Kidney tubule cell (primary cell): ENCODE measurements at regions not wholly inside any gene's neighbourhood (a gene's known extent, or its start where the extent isn't known, plus 50 kb on each side); places are given as distances from the start of the nearest gene placed in this dataset.

ENCODE experiments used
- DNase-seq: peaks from one replicate; pipeline ENCODE4 v3.0.0-alpha.2; 2018; ENCODE audit warnings: low spot score

DNA sequence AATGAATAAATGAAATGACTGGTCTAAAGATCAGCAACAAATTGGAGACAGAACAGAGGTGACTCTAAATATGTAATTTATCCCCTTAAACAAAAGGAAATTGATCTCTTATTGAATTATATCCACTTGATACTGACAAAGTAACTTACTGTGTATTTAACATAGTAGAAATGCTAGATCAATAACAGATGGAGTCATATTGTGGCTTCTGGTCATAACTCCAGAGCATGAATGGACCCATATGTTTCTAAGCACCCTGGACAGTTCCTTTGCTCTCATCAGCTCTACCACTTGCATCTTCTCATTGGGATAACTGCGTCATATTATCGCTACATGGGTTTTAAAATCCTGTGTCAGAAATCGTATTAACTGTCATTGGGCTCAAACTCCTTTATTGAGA lies 222.3 kb downstream of the ETS1 start:
- DNase-seq, result peak; percentile 42

DNA sequence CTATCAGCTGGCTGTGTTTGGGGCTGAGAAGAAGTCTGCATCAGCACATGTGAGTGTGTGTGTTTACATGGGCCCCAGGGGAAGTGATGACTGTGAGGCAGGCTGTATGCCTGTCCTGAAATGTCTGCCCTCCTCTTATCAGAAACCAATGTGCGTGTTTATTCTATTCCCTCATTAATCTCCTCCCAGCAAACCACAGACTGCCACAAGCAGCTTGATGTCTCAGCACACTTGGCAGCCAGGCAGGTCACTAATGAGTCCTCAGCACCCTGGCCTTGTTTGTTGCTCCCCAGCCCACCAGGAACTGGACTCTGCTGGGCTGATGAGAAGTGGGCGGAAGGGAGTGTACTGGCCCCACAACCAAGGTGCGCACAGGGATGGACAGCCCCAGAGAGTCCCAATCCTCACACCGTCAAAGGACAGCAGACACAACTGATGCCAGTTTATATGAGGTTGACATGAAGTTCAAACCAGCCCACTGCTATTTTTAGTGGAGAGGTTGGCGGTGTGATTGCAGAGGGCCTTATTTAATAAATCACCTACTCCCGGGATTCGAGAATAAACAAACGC lies 225.8 kb downstream of the ETS1 start:
- peak; percentile 3 for DNase-seq

DNA sequence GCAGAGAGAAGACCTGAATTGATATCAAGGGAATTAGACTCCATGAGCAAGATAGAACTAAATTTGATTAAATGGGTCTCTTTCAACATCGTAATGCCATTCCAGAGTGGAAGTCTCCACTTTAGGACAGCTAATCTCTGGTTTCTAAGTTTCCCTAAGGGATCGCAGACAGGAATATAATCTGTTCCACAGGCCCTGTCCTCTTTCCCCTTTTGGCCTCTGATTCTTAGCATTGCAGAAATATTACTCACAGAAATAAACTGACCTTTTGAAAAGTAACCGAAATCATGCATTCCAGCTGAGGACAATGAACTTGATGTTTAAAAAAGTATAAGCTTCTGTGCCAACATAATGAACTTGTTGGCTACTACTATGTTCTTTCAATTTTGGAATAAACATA lies 227.8 kb downstream of the ETS1 start:
- no peak for DNase-seq

DNA sequence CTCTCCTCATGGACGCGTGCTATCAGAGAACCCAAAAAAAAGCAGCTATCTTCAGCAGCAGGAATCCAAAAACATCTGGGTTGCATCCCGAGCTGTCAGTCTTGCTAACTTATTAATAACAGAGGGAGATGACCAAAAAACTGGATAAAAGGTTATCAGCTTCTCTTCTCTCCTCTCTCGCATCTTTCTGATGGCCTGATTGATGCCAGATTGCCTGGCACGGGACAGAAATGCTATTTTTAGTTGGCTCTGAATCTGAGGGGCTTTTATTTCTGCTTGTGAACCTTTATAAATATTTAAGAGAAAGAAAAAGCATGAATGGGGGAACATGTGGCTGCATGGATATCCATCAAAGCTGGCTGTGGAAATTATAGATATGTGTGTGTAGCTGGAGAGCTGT lies 230.3 kb downstream of the ETS1 start:
- no peak for DNase-seq

DNA sequence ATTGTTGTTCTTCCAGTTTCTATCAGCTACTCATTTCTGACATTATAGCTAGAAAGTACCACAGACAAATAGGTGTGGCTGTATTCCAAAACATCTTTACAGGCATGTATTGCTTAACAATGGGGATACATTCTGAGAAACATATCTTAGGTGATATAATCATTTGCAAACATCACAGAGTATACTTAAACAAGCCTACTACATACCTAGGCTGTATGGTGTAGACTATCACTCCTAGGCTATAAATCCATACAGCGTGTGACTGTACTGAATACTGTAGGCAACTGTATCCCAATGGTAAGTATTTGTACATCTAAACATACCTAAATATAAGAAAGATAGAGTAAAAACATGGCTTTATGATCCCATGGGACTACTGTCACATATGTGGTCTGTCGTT lies 231.8 kb downstream of the ETS1 start:
- no peak for DNase-seq

DNA sequence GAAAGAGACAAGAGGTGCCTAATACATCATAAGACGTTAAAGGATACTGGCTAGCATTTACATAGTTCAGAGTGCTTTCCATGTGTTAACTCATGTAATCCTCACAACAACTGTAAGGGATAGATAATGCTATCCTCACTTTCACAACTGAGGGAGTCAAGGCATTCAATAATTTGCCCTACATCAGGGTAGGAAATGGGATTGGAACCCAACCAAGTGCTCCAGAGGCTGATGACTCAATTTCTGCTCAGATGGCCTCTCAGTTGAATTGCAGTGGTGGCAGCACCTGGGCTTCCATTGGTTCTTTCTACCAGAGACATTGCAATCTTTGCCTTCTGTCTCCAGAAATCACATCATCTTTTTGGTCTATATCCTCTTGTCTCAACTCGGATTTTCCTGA lies 232.9 kb downstream of the ETS1 start:
- DNase-seq, result peak; percentile 6

DNA sequence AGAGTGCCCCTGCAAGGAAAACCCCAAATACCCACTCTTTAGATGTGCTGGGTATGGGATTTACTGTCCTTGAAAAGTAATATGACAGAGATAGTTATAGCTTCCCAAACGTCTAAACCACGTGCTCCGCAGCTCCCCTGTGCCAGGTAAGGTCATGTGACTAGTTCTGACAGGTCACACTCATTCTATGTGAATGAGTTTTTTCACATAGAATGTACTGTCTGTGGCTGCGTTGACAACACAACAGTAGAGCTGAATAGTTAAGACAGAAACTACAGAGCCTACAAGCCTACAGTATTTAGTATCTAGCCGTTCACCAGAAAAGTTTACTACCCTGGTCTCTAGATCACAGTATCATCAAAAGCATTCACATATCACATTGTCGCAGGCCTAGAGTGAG lies 236.2 kb downstream of the ETS1 start:
- DNase-seq, result no peak

DNA sequence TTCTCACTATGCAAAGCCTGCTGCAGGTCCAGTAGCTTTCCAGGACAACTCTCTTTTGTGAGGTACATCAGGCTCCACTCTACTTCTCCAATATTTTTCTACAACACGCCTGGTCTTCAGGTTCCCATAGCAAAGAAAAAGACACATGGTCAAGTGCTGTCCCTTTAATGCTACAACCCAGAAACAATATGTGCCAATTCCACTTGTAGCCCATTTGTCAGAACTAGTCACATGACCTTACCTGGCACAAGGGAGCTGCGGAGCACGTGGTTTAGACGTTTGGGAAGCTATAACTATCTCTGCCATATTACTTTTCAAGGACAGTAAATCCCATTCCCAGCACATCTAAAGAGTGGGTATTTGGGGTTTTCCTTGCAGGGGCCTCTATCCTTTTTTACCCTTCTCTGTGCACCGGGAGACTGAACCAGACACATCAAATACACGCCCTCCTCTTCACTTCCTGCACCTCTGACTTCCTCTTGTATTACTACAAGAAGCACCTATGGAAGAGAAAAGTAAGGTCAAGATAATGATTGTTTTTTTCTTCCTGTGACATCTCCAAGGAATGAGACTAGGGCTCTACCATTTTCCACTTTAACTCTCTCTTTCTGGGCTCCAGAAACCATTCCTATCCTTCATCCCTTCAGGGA lies 237.6 kb downstream of the ETS1 start:
- no peak for DNase-seq

DNA sequence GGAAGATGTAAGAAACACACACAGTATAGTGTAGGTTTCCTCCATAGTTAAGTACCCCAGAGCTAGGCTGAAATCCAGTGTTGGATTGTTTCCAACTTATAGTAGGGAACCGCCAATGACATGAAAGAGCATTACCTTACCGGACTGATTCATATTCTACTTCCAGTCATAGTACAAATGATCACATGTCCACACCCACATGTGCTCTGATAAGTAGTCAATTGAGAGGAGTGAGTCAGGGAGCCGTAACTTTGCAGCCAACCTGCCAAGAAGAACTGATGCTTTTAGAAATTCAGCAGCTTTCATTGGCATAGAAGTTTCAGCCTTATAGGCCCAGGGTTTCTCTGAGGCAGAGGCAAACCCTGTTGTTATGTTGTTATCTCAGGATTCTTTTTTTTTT lies 240.6 kb downstream of the ETS1 start:
- DNase-seq, result peak; percentile 45

DNA sequence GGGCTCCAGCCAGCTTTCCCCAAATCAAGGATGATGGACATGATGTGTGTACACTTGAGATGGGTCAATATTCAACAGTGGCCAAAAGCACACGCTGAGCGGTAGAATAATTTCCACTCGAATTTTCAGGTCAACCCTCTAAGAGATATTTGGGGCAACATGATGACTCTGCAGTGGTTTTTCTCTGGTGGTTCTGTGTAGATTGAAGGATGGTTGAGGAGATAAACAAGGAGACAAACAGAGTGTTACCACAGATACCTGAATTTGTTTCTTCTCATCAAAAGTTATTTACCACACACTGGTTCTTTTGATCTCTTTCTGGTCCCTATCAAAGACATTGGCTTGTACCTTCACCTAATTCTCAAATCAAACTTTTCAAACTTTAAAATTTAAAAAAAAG lies 242.0 kb downstream of the ETS1 start:
- no peak for DNase-seq

DNA sequence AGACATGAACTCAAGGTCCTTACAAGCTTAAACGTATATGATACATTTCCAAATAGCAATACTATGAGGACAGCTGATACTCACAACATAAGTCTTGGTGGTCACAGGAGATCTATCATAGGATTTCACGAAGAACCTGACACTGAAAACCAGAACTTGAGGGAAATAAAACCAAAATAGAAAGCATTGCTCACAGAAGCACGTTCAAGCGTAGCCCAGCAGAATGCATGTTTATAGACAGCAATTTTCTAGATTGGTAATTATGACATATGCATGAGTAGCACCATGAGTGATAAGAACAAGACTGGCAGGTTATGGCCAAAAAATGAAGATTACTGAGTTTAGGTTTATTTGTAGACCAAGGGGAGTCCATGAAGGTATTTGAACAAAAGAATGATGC lies 243.5 kb downstream of the ETS1 start:
- no peak for DNase-seq

DNA sequence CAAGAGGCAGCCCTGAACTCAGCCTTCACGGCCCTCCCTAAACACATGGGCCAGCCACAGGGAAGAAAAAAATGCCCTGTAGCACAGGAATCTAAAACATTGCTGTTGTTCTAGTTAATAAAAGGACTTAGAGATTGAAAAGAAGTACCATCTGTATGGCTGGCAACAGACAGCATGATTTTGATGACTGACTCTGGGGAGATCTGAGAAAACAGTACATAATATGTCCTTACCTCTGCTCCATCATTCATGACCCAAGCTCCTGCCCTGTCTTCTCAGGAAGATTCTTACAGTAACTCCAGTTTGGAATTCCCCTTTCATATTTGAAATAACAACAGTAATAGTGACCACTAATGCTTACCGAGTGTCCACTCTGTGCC lies 244.2 kb downstream of the ETS1 start:
- DNase-seq, result no peak

DNA sequence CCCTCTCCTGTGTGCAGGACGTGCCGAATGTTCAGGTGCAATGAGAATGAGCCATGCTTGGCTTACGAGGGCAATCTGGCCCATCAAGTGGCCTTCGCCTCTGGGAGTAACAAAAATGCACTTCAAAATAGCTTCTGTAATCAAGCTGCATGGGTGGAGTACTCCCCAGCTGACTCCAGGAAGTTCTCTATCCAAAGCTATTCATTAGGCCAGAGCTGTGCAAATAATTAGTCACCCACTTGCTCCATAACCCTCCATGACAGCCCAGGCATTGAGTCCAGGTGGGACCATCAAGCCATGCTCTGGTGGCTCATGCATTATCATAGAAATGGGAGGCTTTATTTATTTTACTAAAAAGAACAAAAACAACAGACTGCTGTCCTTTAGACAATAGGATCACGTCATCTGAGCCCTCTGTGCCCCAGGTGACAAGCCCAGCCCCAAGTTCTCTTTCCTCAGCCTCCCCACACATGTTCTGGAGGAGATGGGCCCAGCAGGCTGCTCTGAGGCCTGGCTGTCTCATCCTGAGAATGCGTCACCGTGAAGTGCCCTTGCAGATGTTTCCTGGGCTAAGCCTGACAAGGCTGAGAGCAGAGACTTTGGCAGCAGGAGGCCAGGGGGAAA lies 244.7 kb downstream of the ETS1 start:
- DNase-seq, result peak; percentile 78

DNA sequence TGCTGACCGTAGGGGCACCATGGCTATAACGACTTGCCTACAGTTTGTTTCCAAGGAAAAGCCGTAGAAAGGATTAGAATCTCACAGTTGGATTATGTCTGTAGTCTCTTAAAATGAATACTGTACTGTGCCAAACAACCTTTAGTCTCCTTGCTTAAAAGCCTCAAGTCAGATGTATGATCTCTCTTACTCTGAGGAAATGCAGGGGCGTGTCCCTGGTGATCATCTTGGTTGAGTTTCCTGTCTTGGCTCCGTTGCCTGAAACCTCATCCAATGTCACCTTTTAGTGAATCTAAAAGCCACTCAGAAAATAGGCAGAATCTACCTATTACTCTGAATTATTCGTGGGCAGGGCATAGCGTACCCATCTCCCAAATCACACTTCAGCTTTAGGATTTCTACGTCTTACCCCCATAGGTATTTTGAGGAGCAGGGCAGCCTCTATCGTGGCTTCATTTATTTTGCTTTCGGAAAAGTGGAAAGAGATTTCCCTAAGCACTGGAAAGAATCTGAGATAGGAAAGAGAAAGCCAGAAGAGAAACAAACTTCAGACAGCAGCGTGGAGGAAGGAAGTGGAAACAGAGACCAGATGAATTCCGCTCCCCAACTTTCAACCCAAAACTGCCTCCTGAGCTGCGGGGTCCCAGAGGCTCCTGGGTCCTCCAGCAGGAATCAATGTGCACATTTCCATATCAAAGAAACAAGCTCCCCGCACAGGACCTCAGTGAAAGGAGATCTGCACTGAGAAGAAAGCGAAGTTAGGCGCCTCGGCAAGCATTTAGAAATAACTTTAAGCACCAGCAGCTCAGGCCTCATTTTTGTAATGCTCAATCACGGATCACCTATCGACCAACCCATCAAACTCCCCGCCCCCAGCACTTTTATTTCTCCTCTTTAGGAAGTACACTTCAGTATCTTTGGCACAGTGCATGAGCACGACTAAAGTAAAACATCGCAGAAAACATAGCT lies 245.8 kb downstream of the ETS1 start:
- DNase-seq, result no peak

DNA sequence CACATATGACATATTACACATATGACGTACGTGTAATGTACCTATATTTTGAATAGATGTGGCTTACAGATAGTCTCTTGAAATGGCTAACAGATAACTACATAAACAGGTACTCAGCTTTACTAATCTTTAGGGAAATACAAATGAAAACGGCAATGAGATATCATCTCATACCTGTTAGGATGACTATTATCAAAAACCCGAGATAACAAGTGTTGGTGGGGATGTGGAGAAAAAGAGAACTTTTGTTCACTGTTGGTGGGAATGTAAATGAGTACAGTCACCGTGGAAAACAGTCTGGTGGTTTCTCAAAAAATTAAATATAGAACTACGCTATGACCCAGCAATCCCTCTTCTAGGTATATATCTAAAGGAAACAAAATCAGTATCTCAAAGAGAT lies 247.6 kb downstream of the ETS1 start:
- no peak for DNase-seq

DNA sequence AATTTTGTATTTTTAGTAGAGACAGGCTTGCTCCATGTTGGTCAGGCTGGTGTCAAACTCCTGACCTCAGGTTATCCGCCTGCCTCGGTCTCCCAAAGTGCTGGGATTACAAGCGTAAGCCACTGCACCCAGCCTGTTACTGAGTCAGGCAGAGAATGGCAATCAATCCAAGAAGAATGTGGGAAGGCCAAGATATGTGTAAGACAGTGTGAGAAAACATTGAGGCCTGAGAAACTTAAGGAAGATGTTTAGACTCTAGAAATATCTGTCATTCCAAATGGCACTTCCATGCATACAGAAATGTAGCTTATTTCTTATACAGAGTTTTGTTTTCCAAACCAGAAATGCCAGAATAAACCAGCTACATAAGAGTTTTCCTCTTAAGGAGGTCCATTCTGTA lies 248.5 kb downstream of the ETS1 start:
- no peak for DNase-seq

DNA sequence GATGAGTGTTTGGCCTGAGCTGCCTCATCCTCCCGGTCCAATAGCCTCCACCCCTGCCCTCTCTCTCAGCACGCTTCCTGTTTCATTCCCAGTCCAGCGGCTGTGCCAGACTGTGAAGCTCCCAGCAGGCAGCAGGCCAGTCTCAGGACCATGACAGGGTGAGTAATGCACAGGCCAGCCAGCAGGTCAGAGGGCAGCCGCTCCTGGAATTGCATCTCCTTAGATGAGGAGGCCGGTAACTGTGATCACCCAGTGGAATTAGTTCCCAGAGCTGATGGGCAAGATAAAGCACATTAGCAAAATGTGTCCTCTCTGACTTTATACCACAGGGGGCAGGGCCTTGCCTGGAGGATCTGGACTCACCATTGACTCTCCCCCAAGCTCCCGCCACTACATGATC lies 251.2 kb downstream of the ETS1 start:
- DNase-seq, result peak; percentile 88

DNA sequence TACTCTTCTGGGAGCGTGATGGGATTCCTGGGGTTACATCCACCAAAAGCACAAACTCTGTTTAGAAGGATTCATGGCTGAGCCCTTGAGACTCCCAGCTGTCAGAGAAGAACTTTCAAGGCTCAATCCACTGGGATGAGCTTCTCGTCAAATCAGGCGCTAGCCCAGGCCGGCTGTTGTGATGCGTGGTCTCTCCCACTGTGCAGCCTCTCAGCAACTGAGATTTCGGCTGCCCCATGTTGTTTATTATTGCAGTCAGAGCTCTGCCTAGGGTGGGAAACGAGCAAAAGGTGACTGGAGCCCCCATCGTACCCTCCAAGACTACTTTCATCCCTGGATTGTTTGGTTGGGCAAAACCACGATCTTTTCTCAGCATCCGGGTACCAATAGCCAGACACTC lies 251.6 kb downstream of the ETS1 start:
- DNase-seq, result no peak

DNA sequence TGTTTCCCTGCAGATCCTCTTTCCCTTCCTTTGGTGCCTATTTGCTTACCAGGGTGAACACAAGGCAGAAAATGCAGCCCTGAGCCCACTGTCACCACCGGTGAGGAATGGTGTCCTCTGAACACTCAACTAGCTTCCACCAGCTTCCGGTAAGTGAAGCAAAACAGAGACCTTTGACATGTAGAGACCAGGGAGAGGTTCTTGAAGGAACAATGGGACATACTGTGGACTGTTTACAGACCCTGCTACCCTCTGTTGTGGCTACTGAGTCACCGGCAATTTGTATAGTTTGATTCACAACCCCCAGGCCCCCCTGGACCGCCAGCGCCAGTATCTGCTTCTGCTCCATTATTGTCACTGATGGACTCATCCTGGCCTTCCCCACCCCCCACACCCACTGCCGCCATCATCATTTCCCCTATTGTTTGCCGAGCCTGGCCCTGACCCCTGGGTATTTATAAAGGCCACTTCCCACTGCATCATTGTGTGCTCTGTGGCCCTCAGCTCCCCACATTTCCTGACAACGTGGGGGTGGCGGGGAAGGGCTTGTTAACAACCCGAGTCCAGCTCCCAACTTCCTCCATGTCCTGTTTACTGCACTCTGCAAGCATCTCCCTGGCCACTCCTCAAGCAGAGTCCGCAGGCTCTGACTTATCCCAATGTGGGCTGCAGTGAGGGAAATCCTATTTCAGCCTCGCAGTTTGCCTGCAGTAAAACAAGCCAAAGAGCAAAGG lies 252.9 kb downstream of the ETS1 start:
- no peak for DNase-seq

DNA sequence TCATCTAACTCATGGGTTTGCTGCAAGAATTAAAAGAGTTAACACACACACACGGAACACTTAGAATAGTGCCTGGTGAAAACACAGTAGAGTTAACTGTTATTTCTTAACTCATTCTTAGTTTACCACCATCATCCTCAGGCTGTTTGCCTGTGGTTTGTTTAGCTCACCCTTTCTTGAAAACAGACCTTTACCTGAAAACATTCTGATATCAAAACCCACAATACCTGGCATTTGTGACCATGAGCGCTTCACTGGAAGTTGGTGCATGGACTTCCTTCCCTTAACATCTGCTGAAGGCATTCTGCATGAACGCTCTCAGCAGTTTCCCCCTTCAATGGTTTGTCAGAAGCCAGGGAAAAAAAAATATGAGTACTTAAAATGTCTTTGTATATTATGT lies 256.0 kb downstream of the ETS1 start:
- no peak for DNase-seq

DNA sequence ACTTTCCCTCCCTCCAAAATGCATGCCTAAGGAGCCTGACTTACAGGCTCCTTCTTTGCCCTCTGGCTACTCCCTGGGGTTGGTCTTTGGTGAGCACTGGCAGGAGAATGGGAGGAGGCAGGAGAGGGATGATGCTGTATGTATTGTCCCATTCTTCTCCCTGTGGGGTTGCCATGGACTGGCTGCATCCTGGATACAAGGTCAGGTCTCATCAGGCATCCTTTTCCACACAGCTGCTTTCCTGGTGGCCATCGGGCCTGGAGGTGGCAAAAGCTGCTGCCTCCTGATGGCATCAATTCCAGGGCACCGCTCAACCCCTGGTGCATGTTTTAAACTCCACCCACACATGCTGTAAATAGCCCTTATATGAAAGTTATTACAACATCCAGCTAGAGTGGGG lies 257.2 kb downstream of the ETS1 start:
- DNase-seq, result no peak

DNA sequence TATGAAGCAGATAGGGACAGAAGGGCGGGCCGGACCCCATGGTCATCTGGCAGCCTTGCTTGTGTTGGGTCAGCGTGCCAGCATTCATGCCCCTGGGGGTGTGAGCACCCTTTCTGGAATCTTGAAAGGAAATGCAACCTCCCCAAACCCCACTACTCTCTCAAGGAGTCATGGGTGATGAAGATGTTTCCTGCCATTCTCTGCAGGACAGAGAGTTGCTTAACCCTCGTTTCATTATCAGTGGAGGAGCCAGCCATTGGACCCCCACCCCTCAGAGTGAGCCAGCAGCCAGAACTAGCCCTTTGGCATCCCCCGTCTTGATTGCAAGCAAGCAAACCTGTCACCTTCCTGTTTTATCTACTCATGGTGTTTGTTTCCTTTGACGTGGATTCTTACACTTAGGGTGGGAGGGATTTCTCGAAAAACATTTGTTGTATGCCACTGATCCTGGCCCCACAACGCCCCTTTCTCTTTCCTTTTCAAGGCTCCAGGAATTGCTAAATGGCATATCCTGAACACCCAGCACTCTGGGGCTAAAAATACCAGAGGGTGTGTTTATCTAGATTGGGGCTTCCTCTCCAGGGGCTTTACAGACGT lies 258.3 kb downstream of the ETS1 start:
- no peak for DNase-seq
